ENCODE measurements at regions not wholly inside any gene's neighbourhood (a gene's known extent, or its start where the extent isn't known, plus 50 kb on each side); places are given as distances from the start of the nearest gene placed in this dataset.

GRCh38 chr13:111936267-111936925, 130.6 kb upstream of the SOX1 start:
- DNase-seq: no peak

- no peak for DNase-seq
Observed at GRCh38 chr13:111937777-111938311, 129.1 kb upstream of the SOX1 start.

GRCh38 chr13:111938741-111939665, 127.9 kb upstream of the SOX1 start:
- no peak for DNase-seq

- DNase-seq: no peak
Observed at GRCh38 chr13:111939666-111940278, 127.2 kb upstream of the SOX1 start.

- no peak for DNase-seq
Observed at GRCh38 chr13:111940892-111941291, 126.1 kb upstream of the SOX1 start.

GRCh38 chr13:111941845-111942447, 125.0 kb upstream of the SOX1 start:
- no peak for DNase-seq

- DNase-seq: no peak
Observed at GRCh38 chr13:111943229-111943795, 123.6 kb upstream of the SOX1 start.

- peak; percentile 16 for DNase-seq
Observed at GRCh38 chr13:111944171-111944583, 122.8 kb upstream of the SOX1 start.

- no peak for DNase-seq
Observed at GRCh38 chr13:111945086-111945485, 121.9 kb upstream of the SOX1 start.

- no peak for DNase-seq
Observed at GRCh38 chr13:111946214-111946613, 120.7 kb upstream of the SOX1 start.

- no peak for DNase-seq
Observed at GRCh38 chr13:111947026-111947810, 119.7 kb upstream of the SOX1 start.

GRCh38 chr13:111947876-111948275, 119.1 kb upstream of the SOX1 start:
- no peak for DNase-seq

- DNase-seq: no peak
Observed at GRCh38 chr13:111948281-111948680, 118.7 kb upstream of the SOX1 start.

GRCh38 chr13:111948811-111949210, 118.1 kb upstream of the SOX1 start:
- no peak for DNase-seq

GRCh38 chr13:111949311-111949710, 117.6 kb upstream of the SOX1 start:
- no peak for DNase-seq

- no peak for DNase-seq
Observed at GRCh38 chr13:111950697-111951096, 116.3 kb upstream of the SOX1 start.

- no peak for DNase-seq
Observed at GRCh38 chr13:111952032-111952431, 114.9 kb upstream of the SOX1 start.

- no peak for DNase-seq
Observed at GRCh38 chr13:111952814-111953213, 114.1 kb upstream of the SOX1 start.

- DNase-seq: no peak
Observed at GRCh38 chr13:111953546-111954178, 113.3 kb upstream of the SOX1 start.

GRCh38 chr13:111954661-111955411, 112.1 kb upstream of the SOX1 start:
- DNase-seq: no peak

Data from hematopoietic multipotent progenitor cell treated with erythropoietin and hydrocortisone succinate and interleukin-3 and kit ligand, for 4 days (in vitro differentiated cells).